GM12878 (cell line): ENCODE measurements at regions not wholly inside any gene's neighbourhood (a gene's known extent, or its start where the extent isn't known, plus 50 kb on each side); places are given as distances from the start of the nearest gene placed in this dataset.
A peak's percentile ranks its signal among the peaks of the same experiment; 100 is the strongest.

ENCODE experiments used
- ATF7 ChIP-seq: fragments of 450-650 bp; IDR thresholded peaks from 2 replicates; pipeline ENCODE4 v1.6.1; 2016; ENCODE audit warnings: low read depth, mild to moderate bottlenecking
- BACH1 ChIP-seq: fragments of 450-650 bp; IDR thresholded peaks from 2 replicates; pipeline ENCODE4 v1.6.1; 2017; ENCODE audit warnings: mild to moderate bottlenecking, borderline replicate concordance
- EED ChIP-seq: sonication (generic); IDR thresholded peaks from 2 replicates; pipeline ENCODE4 v1.6.1; 2016; ENCODE audit warnings: antibody characterized with exemption, low read depth
- EZH2 ChIP-seq: IDR thresholded peaks from 2 replicates; pipeline ENCODE4 v1.6.1; 2012; ENCODE audit warnings: low read depth, mild to moderate bottlenecking, control low read depth, inconsistent platforms, low read length, borderline replicate concordance; ENCODE audit not compliant: control insufficient read depth
- KLF5 ChIP-seq: fragments of 450-650 bp; IDR thresholded peaks from 2 replicates; pipeline ENCODE4 v1.6.1; 2014; ENCODE audit warnings: mild to moderate bottlenecking; ENCODE audit not compliant: partially characterized antibody
- LARP7 ChIP-seq: fragments of 450-650 bp; IDR thresholded peaks from 2 replicates; pipeline ENCODE4 v1.6.1; 2017; ENCODE audit warnings: mild to moderate bottlenecking
- NR2C1 ChIP-seq: fragments of 450-650 bp; IDR thresholded peaks from 2 replicates; pipeline ENCODE4 v1.6.1; 2017; ENCODE audit warnings: antibody characterized with exemption, mild to moderate bottlenecking, moderate library complexity
- POLR2AphosphoS2 ChIP-seq: IDR thresholded peaks from 2 replicates; pipeline ENCODE4 v1.6.1; 2011; ENCODE audit warnings: low read depth, mild to moderate bottlenecking, low read length, improper control_type of control experiment, moderate library complexity
- POLR2AphosphoS5 ChIP-seq: IDR thresholded peaks from 2 replicates; pipeline ENCODE4 v1.6.1; 2011; ENCODE audit warnings: mild to moderate bottlenecking, low read length, inconsistent platforms
- RELA ChIP-seq: fragments of 450-650 bp; IDR thresholded peaks from 2 replicates; pipeline ENCODE4 v1.8.0; 2014; ENCODE audit warnings: borderline replicate concordance; ENCODE audit not compliant: partially characterized antibody
- SP1 ChIP-seq: IDR thresholded peaks from one replicate; pipeline ENCODE4 v1.6.1; 2011; ENCODE audit warnings: low read depth, low read length
- TCF12 ChIP-seq: IDR thresholded peaks from 2 replicates; pipeline ENCODE4 v1.6.1; 2011; ENCODE audit warnings: low read depth, mild to moderate bottlenecking, low read length
- TCF3 ChIP-seq: IDR thresholded peaks from 2 replicates; pipeline ENCODE4 v1.6.1; 2012; ENCODE audit warnings: low read depth, mild to moderate bottlenecking, low read length, borderline replicate concordance; ENCODE audit not compliant: insufficient read depth
- WRNIP1 ChIP-seq: IDR thresholded peaks from 2 replicates; pipeline ENCODE4 v1.6.1; 2011; ENCODE audit warnings: low read depth, low read length, improper control_type of control experiment, borderline replicate concordance
- ZNF24 ChIP-seq: fragments of 450-650 bp; IDR thresholded peaks from 2 replicates; pipeline ENCODE4 v1.6.1; 2017; ENCODE audit warnings: antibody characterized with exemption, mild to moderate bottlenecking
- TF ChIP-seq, protein P1 (sequence below): fragments of 450-650 bp; formaldehyde crosslinking; IDR thresholded peaks from 2 replicates; pipeline ENCODE4 v1.4.0; 2022; ENCODE audit warnings: mild to moderate bottlenecking, moderate library complexity
- TF ChIP-seq, protein P2 (sequence below): fragments of 450-650 bp; IDR thresholded peaks from 2 replicates; pipeline ENCODE4 v1.6.1; 2017; ENCODE audit warnings: antibody characterized with exemption, mild to moderate bottlenecking, moderate library complexity
- TF ChIP-seq, protein P3 (sequence below): IDR thresholded peaks from 2 replicates; pipeline ENCODE4 v1.6.1; 2012; ENCODE audit warnings: improper control_type of control experiment, low read depth, low read length; ENCODE audit not compliant: insufficient replicate concordance
- TF ChIP-seq, protein P4 (sequence below): IDR thresholded peaks from 2 replicates; pipeline ENCODE4 v1.6.1; 2012; ENCODE audit warnings: low read depth, low read length, improper control_type of control experiment
- TF ChIP-seq, protein P5 (sequence below): IDR thresholded peaks from 2 replicates; pipeline ENCODE4 v1.6.1; 2012; ENCODE audit warnings: low read depth, low read length, improper control_type of control experiment

DNA sequence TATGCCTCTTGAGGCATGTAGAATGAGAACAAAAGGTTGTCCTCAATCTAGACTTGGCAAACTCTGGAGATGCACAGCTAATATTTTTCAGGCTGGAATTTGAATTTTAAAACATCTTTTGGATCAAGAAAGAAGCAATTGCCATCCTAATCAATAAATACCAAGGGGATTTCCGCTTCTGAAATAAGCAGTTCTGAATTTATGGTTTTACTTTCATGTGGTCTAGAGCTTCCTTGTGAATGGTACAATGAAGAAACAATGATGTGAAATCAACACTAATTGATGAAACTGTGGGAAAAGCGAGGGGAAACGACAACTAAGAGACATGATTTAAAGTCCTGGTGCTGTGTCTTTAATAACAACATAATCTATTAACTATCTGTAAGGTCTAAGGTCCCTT is 1202.7 kb downstream of the SORCS3 start (continued):
- TF ChIP-seq, protein P1, sequence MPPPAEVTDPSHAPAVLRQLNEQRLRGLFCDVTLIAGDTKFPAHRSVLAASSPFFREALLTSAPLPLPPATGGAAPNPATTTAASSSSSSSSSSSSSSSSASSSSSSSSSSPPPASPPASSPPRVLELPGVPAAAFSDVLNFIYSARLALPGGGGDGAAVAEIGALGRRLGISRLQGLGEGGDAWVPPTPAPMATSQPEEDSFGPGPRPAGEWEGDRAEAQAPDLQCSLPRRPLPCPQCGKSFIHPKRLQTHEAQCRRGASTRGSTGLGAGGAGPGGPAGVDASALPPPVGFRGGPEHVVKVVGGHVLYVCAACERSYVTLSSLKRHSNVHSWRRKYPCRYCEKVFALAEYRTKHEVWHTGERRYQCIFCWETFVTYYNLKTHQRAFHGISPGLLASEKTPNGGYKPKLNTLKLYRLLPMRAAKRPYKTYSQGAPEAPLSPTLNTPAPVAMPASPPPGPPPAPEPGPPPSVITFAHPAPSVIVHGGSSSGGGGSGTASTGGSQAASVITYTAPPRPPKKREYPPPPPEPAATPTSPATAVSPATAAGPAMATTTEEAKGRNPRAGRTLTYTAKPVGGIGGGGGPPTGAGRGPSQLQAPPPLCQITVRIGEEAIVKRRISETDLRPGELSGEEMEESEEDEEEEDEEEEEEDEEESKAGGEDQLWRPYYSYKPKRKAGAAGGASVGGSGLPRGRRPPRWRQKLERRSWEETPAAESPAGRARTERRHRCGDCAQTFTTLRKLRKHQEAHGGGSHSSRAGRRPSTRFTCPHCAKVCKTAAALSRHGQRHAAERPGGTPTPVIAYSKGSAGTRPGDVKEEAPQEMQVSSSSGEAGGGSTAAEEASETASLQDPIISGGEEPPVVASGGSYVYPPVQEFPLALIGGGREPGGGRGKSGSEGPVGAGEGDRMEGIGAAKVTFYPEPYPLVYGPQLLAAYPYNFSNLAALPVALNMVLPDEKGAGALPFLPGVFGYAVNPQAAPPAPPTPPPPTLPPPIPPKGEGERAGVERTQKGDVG = no peak
- TF ChIP-seq NR2C1 = no peak
- no peak for TF ChIP-seq KLF5
- no peak for TF ChIP-seq TCF3
- TF ChIP-seq TCF12 = no peak
- TF ChIP-seq, protein P2, sequence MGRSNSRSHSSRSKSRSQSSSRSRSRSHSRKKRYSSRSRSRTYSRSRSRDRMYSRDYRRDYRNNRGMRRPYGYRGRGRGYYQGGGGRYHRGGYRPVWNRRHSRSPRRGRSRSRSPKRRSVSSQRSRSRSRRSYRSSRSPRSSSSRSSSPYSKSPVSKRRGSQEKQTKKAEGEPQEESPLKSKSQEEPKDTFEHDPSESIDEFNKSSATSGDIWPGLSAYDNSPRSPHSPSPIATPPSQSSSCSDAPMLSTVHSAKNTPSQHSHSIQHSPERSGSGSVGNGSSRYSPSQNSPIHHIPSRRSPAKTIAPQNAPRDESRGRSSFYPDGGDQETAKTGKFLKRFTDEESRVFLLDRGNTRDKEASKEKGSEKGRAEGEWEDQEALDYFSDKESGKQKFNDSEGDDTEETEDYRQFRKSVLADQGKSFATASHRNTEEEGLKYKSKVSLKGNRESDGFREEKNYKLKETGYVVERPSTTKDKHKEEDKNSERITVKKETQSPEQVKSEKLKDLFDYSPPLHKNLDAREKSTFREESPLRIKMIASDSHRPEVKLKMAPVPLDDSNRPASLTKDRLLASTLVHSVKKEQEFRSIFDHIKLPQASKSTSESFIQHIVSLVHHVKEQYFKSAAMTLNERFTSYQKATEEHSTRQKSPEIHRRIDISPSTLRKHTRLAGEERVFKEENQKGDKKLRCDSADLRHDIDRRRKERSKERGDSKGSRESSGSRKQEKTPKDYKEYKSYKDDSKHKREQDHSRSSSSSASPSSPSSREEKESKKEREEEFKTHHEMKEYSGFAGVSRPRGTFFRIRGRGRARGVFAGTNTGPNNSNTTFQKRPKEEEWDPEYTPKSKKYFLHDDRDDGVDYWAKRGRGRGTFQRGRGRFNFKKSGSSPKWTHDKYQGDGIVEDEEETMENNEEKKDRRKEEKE = no peak
- TF ChIP-seq, protein P3, sequence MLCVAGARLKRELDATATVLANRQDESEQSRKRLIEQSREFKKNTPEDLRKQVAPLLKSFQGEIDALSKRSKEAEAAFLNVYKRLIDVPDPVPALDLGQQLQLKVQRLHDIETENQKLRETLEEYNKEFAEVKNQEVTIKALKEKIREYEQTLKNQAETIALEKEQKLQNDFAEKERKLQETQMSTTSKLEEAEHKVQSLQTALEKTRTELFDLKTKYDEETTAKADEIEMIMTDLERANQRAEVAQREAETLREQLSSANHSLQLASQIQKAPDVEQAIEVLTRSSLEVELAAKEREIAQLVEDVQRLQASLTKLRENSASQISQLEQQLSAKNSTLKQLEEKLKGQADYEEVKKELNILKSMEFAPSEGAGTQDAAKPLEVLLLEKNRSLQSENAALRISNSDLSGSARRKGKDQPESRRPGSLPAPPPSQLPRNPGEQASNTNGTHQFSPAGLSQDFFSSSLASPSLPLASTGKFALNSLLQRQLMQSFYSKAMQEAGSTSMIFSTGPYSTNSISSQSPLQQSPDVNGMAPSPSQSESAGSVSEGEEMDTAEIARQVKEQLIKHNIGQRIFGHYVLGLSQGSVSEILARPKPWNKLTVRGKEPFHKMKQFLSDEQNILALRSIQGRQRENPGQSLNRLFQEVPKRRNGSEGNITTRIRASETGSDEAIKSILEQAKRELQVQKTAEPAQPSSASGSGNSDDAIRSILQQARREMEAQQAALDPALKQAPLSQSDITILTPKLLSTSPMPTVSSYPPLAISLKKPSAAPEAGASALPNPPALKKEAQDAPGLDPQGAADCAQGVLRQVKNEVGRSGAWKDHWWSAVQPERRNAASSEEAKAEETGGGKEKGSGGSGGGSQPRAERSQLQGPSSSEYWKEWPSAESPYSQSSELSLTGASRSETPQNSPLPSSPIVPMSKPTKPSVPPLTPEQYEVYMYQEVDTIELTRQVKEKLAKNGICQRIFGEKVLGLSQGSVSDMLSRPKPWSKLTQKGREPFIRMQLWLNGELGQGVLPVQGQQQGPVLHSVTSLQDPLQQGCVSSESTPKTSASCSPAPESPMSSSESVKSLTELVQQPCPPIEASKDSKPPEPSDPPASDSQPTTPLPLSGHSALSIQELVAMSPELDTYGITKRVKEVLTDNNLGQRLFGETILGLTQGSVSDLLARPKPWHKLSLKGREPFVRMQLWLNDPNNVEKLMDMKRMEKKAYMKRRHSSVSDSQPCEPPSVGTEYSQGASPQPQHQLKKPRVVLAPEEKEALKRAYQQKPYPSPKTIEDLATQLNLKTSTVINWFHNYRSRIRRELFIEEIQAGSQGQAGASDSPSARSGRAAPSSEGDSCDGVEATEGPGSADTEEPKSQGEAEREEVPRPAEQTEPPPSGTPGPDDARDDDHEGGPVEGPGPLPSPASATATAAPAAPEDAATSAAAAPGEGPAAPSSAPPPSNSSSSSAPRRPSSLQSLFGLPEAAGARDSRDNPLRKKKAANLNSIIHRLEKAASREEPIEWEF = peak; percentile 96
- TF ChIP-seq, protein P4, sequence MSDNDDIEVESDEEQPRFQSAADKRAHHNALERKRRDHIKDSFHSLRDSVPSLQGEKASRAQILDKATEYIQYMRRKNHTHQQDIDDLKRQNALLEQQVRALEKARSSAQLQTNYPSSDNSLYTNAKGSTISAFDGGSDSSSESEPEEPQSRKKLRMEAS = no peak
- no peak for TF ChIP-seq POLR2AphosphoS5
- no peak for TF ChIP-seq SP1
- no peak for TF ChIP-seq ATF7
- no peak for TF ChIP-seq EZH2
- TF ChIP-seq RELA = peak; percentile 33
- TF ChIP-seq POLR2AphosphoS2 = no peak
- TF ChIP-seq ZNF24 = peak; percentile 79
- TF ChIP-seq, protein P5, sequence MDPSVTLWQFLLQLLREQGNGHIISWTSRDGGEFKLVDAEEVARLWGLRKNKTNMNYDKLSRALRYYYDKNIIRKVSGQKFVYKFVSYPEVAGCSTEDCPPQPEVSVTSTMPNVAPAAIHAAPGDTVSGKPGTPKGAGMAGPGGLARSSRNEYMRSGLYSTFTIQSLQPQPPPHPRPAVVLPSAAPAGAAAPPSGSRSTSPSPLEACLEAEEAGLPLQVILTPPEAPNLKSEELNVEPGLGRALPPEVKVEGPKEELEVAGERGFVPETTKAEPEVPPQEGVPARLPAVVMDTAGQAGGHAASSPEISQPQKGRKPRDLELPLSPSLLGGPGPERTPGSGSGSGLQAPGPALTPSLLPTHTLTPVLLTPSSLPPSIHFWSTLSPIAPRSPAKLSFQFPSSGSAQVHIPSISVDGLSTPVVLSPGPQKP = no peak
- TF ChIP-seq EED = no peak
- TF ChIP-seq BACH1 = no peak
- no peak for TF ChIP-seq WRNIP1
- no peak for TF ChIP-seq LARP7
